Thyroid gland (tissue), 4 donors: ENCODE measurements at regions not wholly inside any gene's neighbourhood (a gene's known extent, or its start where the extent isn't known, plus 50 kb on each side); places are given as distances from the start of the nearest gene placed in this dataset.

ENCODE experiments used
- POLR2A ChIP-seq, 2 donors: fragments of 450-650 bp; IDR thresholded peaks; one replicate each; pipeline ENCODE4 v1.6.1; 2017; ENCODE audit warnings: antibody characterized with exemption in 2 of 2, mild to moderate bottlenecking in 2 of 2, moderate library complexity in 1 of 2
- TF ChIP-seq, protein P1 (sequence below), 6 experiments: fragments of 200-600 bp in 3 of 6; fragments of 450-650 bp in 3 of 6; sonication (generic) in 3 of 6; IDR thresholded peaks; one replicate each; pipeline ENCODE4 v1.5.1; 2016 to 2019; ENCODE audit warnings: antibody characterized with exemption in 6 of 6, mild to moderate bottlenecking in 2 of 6, inconsistent platforms in 1 of 6, moderate library complexity in 1 of 6

DNA sequence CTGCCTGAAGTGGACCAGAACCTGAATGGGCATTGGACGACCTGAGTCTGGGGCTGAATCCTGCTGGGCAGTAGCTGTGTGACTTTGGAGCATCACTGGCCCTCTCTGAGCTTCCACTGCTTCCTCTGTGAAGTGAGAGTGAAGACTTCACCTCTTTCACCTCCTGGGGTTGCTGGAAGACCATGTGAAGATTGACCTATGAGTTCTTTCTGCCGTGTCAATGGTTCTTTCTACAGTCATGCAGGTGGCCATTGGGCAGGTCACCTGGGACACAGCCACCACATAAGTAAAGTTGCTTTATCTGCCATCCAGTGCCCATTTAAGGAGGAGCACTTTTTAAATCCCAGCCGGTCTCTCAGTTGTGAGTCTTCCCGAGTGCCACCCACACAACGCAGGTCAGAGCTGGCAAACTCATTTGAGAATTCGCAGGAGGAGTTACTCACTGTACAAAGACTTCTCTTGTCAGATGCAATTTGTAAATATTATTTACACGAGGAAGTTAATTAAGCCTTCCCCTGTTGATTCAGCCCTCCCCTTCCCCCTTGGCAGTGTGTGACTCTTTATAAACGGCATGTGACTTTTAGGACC lies 74.8 kb upstream of the TCL1B start:
- TF ChIP-seq, protein P1, sequence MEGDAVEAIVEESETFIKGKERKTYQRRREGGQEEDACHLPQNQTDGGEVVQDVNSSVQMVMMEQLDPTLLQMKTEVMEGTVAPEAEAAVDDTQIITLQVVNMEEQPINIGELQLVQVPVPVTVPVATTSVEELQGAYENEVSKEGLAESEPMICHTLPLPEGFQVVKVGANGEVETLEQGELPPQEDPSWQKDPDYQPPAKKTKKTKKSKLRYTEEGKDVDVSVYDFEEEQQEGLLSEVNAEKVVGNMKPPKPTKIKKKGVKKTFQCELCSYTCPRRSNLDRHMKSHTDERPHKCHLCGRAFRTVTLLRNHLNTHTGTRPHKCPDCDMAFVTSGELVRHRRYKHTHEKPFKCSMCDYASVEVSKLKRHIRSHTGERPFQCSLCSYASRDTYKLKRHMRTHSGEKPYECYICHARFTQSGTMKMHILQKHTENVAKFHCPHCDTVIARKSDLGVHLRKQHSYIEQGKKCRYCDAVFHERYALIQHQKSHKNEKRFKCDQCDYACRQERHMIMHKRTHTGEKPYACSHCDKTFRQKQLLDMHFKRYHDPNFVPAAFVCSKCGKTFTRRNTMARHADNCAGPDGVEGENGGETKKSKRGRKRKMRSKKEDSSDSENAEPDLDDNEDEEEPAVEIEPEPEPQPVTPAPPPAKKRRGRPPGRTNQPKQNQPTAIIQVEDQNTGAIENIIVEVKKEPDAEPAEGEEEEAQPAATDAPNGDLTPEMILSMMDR (IDR thresholded peaks at IDR 0.05), result no peak
- TF ChIP-seq POLR2A (IDR thresholded peaks at IDR 0.05), result no peak
